Neural progenitor cell (in vitro differentiated cells): ENCODE measurements at regions not wholly inside any gene's neighbourhood (a gene's known extent, or its start where the extent isn't known, plus 50 kb on each side); places are given as distances from the start of the nearest gene placed in this dataset.

Experiments used
- DNase-seq: peaks from one replicate; pipeline ENCODE4 v3.0.0-alpha.2; 2016; ENCODE audit warnings: low spot score
- H2AFZ ChIP-seq: fragments of 200-600 bp; sonication (generic); replicated peaks from 2 replicates; pipeline ENCODE4 v1.6.1; 2016; ENCODE audit warnings: antibody characterized with exemption
- H3F3A ChIP-seq: fragments of 200-600 bp; sonication (generic); 2 replicates; pipeline ENCODE4 v1.6.1; 2016; ENCODE audit warnings: antibody characterized with exemption, low read depth
- H3K27ac ChIP-seq: fragments of 200-600 bp; sonication (generic); 2 replicates; pipeline ENCODE4 v1.5.1; 2016; ENCODE audit warnings: mild to moderate bottlenecking
- H3K27me3 ChIP-seq: fragments of 200-600 bp; sonication (generic); 2 replicates; pipeline ENCODE4 v1.6.1; 2016; ENCODE audit warnings: mild to moderate bottlenecking, moderate library complexity
- H3K36me3 ChIP-seq: fragments of 200-600 bp; sonication (generic); 2 replicates; pipeline ENCODE4 v1.5.1; 2016
- H3K4me1 ChIP-seq: fragments of 200-600 bp; sonication (generic); 2 replicates; pipeline ENCODE4 v1.6.1; 2016; ENCODE audit warnings: mixed run types
- H3K4me2 ChIP-seq: fragments of 200-600 bp; sonication (generic); 2 replicates; pipeline ENCODE4 v1.6.1; 2016
- H3K4me3 ChIP-seq: fragments of 200-600 bp; sonication (generic); 2 replicates; pipeline ENCODE4 v1.5.1; 2016
- H3K79me2 ChIP-seq: fragments of 200-600 bp; sonication (generic); 2 replicates; pipeline ENCODE4 v1.6.1; 2016; ENCODE audit warnings: low read depth
- H3K9ac ChIP-seq: fragments of 200-600 bp; sonication (generic); 2 replicates; pipeline ENCODE4 v1.6.1; 2016
- H3K9me3 ChIP-seq: fragments of 200-600 bp; sonication (generic); 2 replicates; pipeline ENCODE4 v1.5.1; 2016; ENCODE audit warnings: low read depth
- H4K20me1 ChIP-seq: fragments of 200-600 bp; sonication (generic); 2 replicates; pipeline ENCODE4 v1.6.1; 2016; ENCODE audit warnings: low read depth
- H3K27ac Mint-ChIP-seq: 3 replicates; pipeline ENCODE4 v1.8.0; 2021; ENCODE audit warnings: mixed read lengths
- H3K27me3 Mint-ChIP-seq: 2 replicates; pipeline ENCODE4 v1.8.0; 2022; ENCODE audit warnings: low read depth, mild to moderate bottlenecking, inconsistent platforms, moderate library complexity, mixed read lengths; ENCODE audit not compliant: insufficient read depth
- H3K36me3 Mint-ChIP-seq: 3 replicates; pipeline ENCODE4 v1.8.0; 2021; ENCODE audit warnings: mixed read lengths
- H3K4me1 Mint-ChIP-seq: 3 replicates; pipeline ENCODE4 v1.8.0; 2021; ENCODE audit warnings: mixed read lengths
- H3K4me3 Mint-ChIP-seq: 3 replicates; pipeline ENCODE4 v1.8.0; 2021; ENCODE audit warnings: mild to moderate bottlenecking, moderate library complexity, mixed read lengths
- H3K9me3 Mint-ChIP-seq: 3 replicates; pipeline ENCODE4 v1.8.0; 2020; ENCODE audit warnings: mixed read lengths
- CTCF ChIP-seq: fragments of 200-600 bp; sonication (generic); IDR thresholded peaks from 2 replicates; pipeline ENCODE4 v1.5.1; 2017; ENCODE audit warnings: antibody characterized with exemption, mild to moderate bottlenecking
- EZH2 ChIP-seq: fragments of 200-600 bp; sonication (generic); IDR thresholded peaks from 2 replicates; pipeline ENCODE4 v1.6.1; 2017; ENCODE audit warnings: antibody characterized with exemption, mild to moderate bottlenecking, moderate library complexity
- EZH2phosphoT487 ChIP-seq: fragments of 200-600 bp; sonication (generic); IDR thresholded peaks from 2 replicates; pipeline ENCODE4 v1.6.1; 2017; ENCODE audit warnings: antibody characterized with exemption

GRCh38 chr3:7950890-7951289, 550.7 kb upstream of the LMCD1 start:
- H2AFZ ChIP-seq: no peak overlapping the region
- H3K79me2 ChIP-seq: no peaks in the 10 kb centered on the region
- Mint-ChIP-seq H3K27me3 (peaks cover 2% of the 10 kb centered on the region), H3K4me1 (peaks cover 23% of the 10 kb centered on the region), H3K4me3 (no peak overlapping the region), H3K27ac (no peak overlapping the region), H3K36me3 (no peaks in the 10 kb centered on the region), H3K9me3 (peaks cover 4% of the 10 kb centered on the region)
- no peak for DNase-seq
- no peak overlapping the region for H3K4me3 ChIP-seq
- no peaks in the 10 kb centered on the region for H3K27me3 ChIP-seq
- no peaks in the 10 kb centered on the region for H3K9me3 ChIP-seq
- no peaks in the 10 kb centered on the region for H3F3A ChIP-seq
- H3K9ac ChIP-seq: no peak overlapping the region
- TF ChIP-seq EZH2phosphoT487 (no peak), CTCF (no peak), EZH2 (no peak)
- H3K27ac ChIP-seq: no peak overlapping the region
- H4K20me1 ChIP-seq: no peaks in the 10 kb centered on the region
- H3K4me1 ChIP-seq: no peaks in the 10 kb centered on the region
- no peak overlapping the region for H3K4me2 ChIP-seq
- H3K36me3 ChIP-seq: no peaks in the 10 kb centered on the region

GRCh38 chr3:7953449-7954014, 548.1 kb upstream of the LMCD1 start:
- peaks cover 8% of the 10 kb centered on the region for H3K4me1 Mint-ChIP-seq
- no peaks in the 10 kb centered on the region for H3K36me3 Mint-ChIP-seq
- Histone ChIP-seq H2AFZ (no peak overlapping the region), H3K79me2 (no peaks in the 10 kb centered on the region), H3F3A (no peaks in the 10 kb centered on the region), H4K20me1 (no peaks in the 10 kb centered on the region), H3K27ac (no peak overlapping the region), H3K4me1 (no peaks in the 10 kb centered on the region), H3K4me2 (no peak overlapping the region), H3K36me3 (no peaks in the 10 kb centered on the region), H3K4me3 (no peak overlapping the region), H3K27me3 (no peaks in the 10 kb centered on the region), H3K9ac (no peak overlapping the region), H3K9me3 (no peaks in the 10 kb centered on the region)
- no peak overlapping the region for H3K27ac Mint-ChIP-seq
- peaks cover 2% of the 10 kb centered on the region for H3K27me3 Mint-ChIP-seq
- no peak for TF ChIP-seq EZH2
- TF ChIP-seq EZH2phosphoT487: no peak
- no peak for TF ChIP-seq CTCF
- no peak for DNase-seq
- no peak overlapping the region for H3K4me3 Mint-ChIP-seq
- H3K9me3 Mint-ChIP-seq: peaks cover 4% of the 10 kb centered on the region

- Mint-ChIP-seq H3K27ac (no peak overlapping the region), H3K9me3 (no peaks in the 10 kb centered on the region), H3K4me1 (peaks cover 4% of the 10 kb centered on the region), H3K27me3 (peaks cover 2% of the 10 kb centered on the region), H3K4me3 (no peak overlapping the region), H3K36me3 (no peaks in the 10 kb centered on the region)
- no peaks in the 10 kb centered on the region for H3K9me3 ChIP-seq
- no peaks in the 10 kb centered on the region for H3K79me2 ChIP-seq
- no peaks in the 10 kb centered on the region for H4K20me1 ChIP-seq
- no peaks in the 10 kb centered on the region for H3K36me3 ChIP-seq
- DNase-seq: no peak
- H3K27ac ChIP-seq: no peak overlapping the region
- TF ChIP-seq EZH2 (no peak), CTCF (no peak), EZH2phosphoT487 (no peak)
- H3K4me1 ChIP-seq: no peaks in the 10 kb centered on the region
- no peak overlapping the region for H2AFZ ChIP-seq
- H3K4me3 ChIP-seq: no peak overlapping the region
- H3K27me3 ChIP-seq: no peaks in the 10 kb centered on the region
- no peak overlapping the region for H3K4me2 ChIP-seq
- no peak overlapping the region for H3K9ac ChIP-seq
- H3F3A ChIP-seq: no peaks in the 10 kb centered on the region
These were observed 544.6 kb upstream of the LMCD1 start for GRCh38 chr3:7957024-7957423.
